SU-DHL-6 (cell line): ENCODE measurements at regions not wholly inside any gene's neighbourhood (a gene's known extent, or its start where the extent isn't known, plus 50 kb on each side); places are given as distances from the start of the nearest gene placed in this dataset.

Experiments used
- H2AFZ ChIP-seq: fragments of 200-600 bp; sonication (generic); 2 replicates; pipeline ENCODE4 v1.6.1; 2014; ENCODE audit warnings: low read depth, mild to moderate bottlenecking, moderate library complexity, mixed read lengths, antibody characterized with exemption, low read length; ENCODE audit not compliant: severe bottlenecking
- H3F3A ChIP-seq: fragments of 200-600 bp; shearing (Covaris generic); 2 replicates; pipeline ENCODE4 v1.6.0; 2016; ENCODE audit warnings: antibody characterized with exemption, mild to moderate bottlenecking; ENCODE audit not compliant: insufficient read depth
- H3K27ac ChIP-seq: fragments of 200-600 bp; sonication (generic); 2 replicates; pipeline ENCODE4 v1.5.1; 2016; ENCODE audit warnings: low read depth, mild to moderate bottlenecking, low read length, moderate library complexity, mixed read lengths
- H3K27me3 ChIP-seq: fragments of 200-600 bp; sonication (generic), shearing (Covaris generic); 2 replicates; pipeline ENCODE4 v1.6.0; 2014; ENCODE audit warnings: mild to moderate bottlenecking, low read length
- H3K36me3 ChIP-seq: fragments of 200-600 bp; sonication (generic); 2 replicates; pipeline ENCODE4 v1.6.1; 2014; ENCODE audit warnings: mild to moderate bottlenecking, low read length, mixed read lengths
- H3K4me2 ChIP-seq: fragments of 300-600, 200-600 bp; shearing (Covaris generic), sonication (generic); 2 replicates; pipeline ENCODE4 v1.6.0; 2014; ENCODE audit warnings: low read length, low read depth, mild to moderate bottlenecking; ENCODE audit not compliant: poor library complexity, severe bottlenecking
- H3K4me3 ChIP-seq: fragments of 200-600 bp; sonication (generic); 2 replicates; pipeline ENCODE4 v1.5.1; 2014; ENCODE audit warnings: antibody characterized with exemption, low read length, mild to moderate bottlenecking, mixed read lengths; ENCODE audit not compliant: insufficient read depth, poor library complexity, severe bottlenecking
- H3K79me2 ChIP-seq: fragments of 200-600 bp; sonication (generic); 2 replicates; pipeline ENCODE4 v1.6.1; 2014; ENCODE audit warnings: mild to moderate bottlenecking, low read length, moderate library complexity; ENCODE audit not compliant: insufficient read depth
- H3K9ac ChIP-seq: fragments of 200-600 bp; sonication (generic); 2 replicates; pipeline ENCODE4 v1.7.0; 2014; ENCODE audit warnings: mild to moderate bottlenecking, low read length
- H3K9me2 ChIP-seq: fragments of 200-600 bp; sonication (generic); replicated peaks from 2 replicates; pipeline ENCODE4 v1.6.1; 2014; ENCODE audit warnings: low read length; ENCODE audit not compliant: insufficient read depth
- H3K9me3 ChIP-seq: fragments of 200-600 bp; sonication (generic); 2 replicates; pipeline ENCODE4 v1.6.1; 2014; ENCODE audit warnings: low read length, mixed read lengths; ENCODE audit not compliant: insufficient read depth
- H4K20me1 ChIP-seq: fragments of 200-600 bp; sonication (generic); 2 replicates; pipeline ENCODE4 v1.6.1; 2014; ENCODE audit warnings: low read depth, mild to moderate bottlenecking, antibody characterized with exemption, low read length, moderate library complexity, mixed read lengths
- CTCF ChIP-seq: fragments of 200-600 bp; sonication (generic); IDR thresholded peaks from one replicate; pipeline ENCODE4 v1.5.1; 2017; ENCODE audit warnings: antibody characterized with exemption, mild to moderate bottlenecking, low read length, moderate library complexity; ENCODE audit not compliant: insufficient read depth, poor library complexity, severe bottlenecking
- EZH2phosphoT487 ChIP-seq: fragments of 200-600 bp; sonication (generic), shearing (Covaris generic); conservative IDR thresholded peaks from 2 replicates; pipeline ENCODE4 v1.6.1; 2018; ENCODE audit warnings: mild to moderate bottlenecking, antibody characterized with exemption, low read length, moderate library complexity, mixed read lengths

- no peaks in the 10 kb centered on the region for H4K20me1 ChIP-seq
- TF ChIP-seq EZH2phosphoT487 (no peak), CTCF (no peak)
- no peaks in the 10 kb centered on the region for H3K79me2 ChIP-seq
- no peak overlapping the region for H3K27ac ChIP-seq
- no peaks in the 10 kb centered on the region for H3F3A ChIP-seq
- no peaks in the 10 kb centered on the region for H3K36me3 ChIP-seq
- H3K9me2 ChIP-seq = no peaks in the 10 kb centered on the region
- no peak overlapping the region for H2AFZ ChIP-seq
- H3K4me2 ChIP-seq = no peak overlapping the region
- no peaks in the 10 kb centered on the region for H3K9me3 ChIP-seq
- H3K27me3 ChIP-seq = no peaks in the 10 kb centered on the region
- H3K4me3 ChIP-seq = no peak overlapping the region
- H3K9ac ChIP-seq = no peak overlapping the region
These were observed 225.8 kb downstream of the GABRG1 start for GRCh38 chr4:45897946-45898585.

- Histone ChIP-seq H3K27me3 (no peaks in the 10 kb centered on the region), H3K27ac (no peak overlapping the region), H4K20me1 (no peaks in the 10 kb centered on the region), H3K36me3 (no peaks in the 10 kb centered on the region), H3F3A (no peaks in the 10 kb centered on the region), H3K4me3 (no peak overlapping the region), H3K79me2 (no peaks in the 10 kb centered on the region), H2AFZ (no peak overlapping the region), H3K9me3 (no peaks in the 10 kb centered on the region), H3K9ac (no peak overlapping the region), H3K4me2 (no peak overlapping the region), H3K9me2 (no peaks in the 10 kb centered on the region)
- no peak for TF ChIP-seq CTCF
- no peak for TF ChIP-seq EZH2phosphoT487
These were observed 240.4 kb downstream of the GABRG1 start for GRCh38 chr4:45883421-45883820.

GRCh38 chr4:45876235-45876890 is 247.5 kb downstream of the GABRG1 start:
- H3K27me3 ChIP-seq = no peaks in the 10 kb centered on the region
- no peaks in the 10 kb centered on the region for H4K20me1 ChIP-seq
- H3K9ac ChIP-seq = no peak overlapping the region
- TF ChIP-seq CTCF = no peak
- TF ChIP-seq EZH2phosphoT487 = no peak
- H3K79me2 ChIP-seq = no peaks in the 10 kb centered on the region
- no peaks in the 10 kb centered on the region for H3F3A ChIP-seq
- H3K36me3 ChIP-seq = no peaks in the 10 kb centered on the region
- H3K27ac ChIP-seq = no peak overlapping the region
- H2AFZ ChIP-seq = no peak overlapping the region
- no peak overlapping the region for H3K4me3 ChIP-seq
- H3K9me3 ChIP-seq = no peaks in the 10 kb centered on the region
- H3K9me2 ChIP-seq = no peaks in the 10 kb centered on the region
- no peak overlapping the region for H3K4me2 ChIP-seq
